ENCODE measurements at regions not wholly inside any gene's neighbourhood (a gene's known extent, or its start where the extent isn't known, plus 50 kb on each side); places are given as distances from the start of the nearest gene placed in this dataset.

DNA sequence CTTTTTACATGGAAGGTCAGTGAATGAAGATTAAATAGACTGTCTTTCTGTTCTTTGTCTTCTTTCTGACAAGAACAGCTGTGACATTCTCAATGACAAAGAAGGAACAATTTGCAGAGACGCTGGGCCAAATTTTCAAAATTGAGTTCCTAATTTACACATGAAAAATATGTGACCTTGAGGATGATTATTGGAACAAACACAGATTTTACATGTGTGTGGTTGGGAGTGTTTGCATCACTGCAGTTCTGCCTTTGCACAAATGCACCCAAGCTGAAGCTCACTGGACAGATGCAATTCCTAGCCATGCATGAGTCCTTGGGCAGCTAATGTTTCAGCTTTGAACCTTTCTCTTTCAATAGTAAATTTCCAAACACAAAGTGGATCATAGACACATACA, 350.8 kb downstream of the QKI start:
- Histone ChIP-seq H3K9me3 (replicated peaks; ENCODE audit: insufficient read depth, low read length) (no peaks in the 10 kb centered on the region), H3K36me3 (replicated peaks; ENCODE audit: insufficient read depth, low read length) (no peaks in the 10 kb centered on the region), H2AFZ (ENCODE audit: low read length) (no peak overlapping the region)

GRCh38 chr6:163764565-163764964, 350.0 kb downstream of the QKI start:
- Histone ChIP-seq H3K9ac (ENCODE audit: low read length) (no peak overlapping the region), H2AFZ (ENCODE audit: low read length) (no peak overlapping the region), H3K9me3 (replicated peaks; ENCODE audit: insufficient read depth, low read length) (no peaks in the 10 kb centered on the region), H3K79me2 (ENCODE audit: low read length) (no peaks in the 10 kb centered on the region), H3K27ac (ENCODE audit: low read length) (no peak overlapping the region), H3K4me3 (ENCODE audit: low read length) (no peak overlapping the region), H3F3A (ENCODE audit: insufficient read depth, low read length) (no peaks in the 10 kb centered on the region), H3K36me3 (replicated peaks; ENCODE audit: insufficient read depth, low read length) (no peaks in the 10 kb centered on the region), H3K27me3 (replicated peaks; ENCODE audit: insufficient read depth, low read length) (no peaks in the 10 kb centered on the region), H3K4me2 (ENCODE audit: low read depth, low read length) (no peak overlapping the region), H4K20me1 (ENCODE audit: insufficient read depth, low read length) (no peaks in the 10 kb centered on the region), H3K4me1 (ENCODE audit: low read length) (no peaks in the 10 kb centered on the region), H3K9me2 (replicated peaks; ENCODE audit: insufficient read depth, low read length) (no peaks in the 10 kb centered on the region)
- no peak for DNase-seq
- no peak for TF ChIP-seq EZH2phosphoT487 (IDR thresholded peaks at IDR 0.05; ENCODE audit: low read length)
- TF ChIP-seq, protein P1, sequence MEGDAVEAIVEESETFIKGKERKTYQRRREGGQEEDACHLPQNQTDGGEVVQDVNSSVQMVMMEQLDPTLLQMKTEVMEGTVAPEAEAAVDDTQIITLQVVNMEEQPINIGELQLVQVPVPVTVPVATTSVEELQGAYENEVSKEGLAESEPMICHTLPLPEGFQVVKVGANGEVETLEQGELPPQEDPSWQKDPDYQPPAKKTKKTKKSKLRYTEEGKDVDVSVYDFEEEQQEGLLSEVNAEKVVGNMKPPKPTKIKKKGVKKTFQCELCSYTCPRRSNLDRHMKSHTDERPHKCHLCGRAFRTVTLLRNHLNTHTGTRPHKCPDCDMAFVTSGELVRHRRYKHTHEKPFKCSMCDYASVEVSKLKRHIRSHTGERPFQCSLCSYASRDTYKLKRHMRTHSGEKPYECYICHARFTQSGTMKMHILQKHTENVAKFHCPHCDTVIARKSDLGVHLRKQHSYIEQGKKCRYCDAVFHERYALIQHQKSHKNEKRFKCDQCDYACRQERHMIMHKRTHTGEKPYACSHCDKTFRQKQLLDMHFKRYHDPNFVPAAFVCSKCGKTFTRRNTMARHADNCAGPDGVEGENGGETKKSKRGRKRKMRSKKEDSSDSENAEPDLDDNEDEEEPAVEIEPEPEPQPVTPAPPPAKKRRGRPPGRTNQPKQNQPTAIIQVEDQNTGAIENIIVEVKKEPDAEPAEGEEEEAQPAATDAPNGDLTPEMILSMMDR (IDR thresholded peaks at IDR 0.05; ENCODE audit: low read length), result no peak
- no peak for TF ChIP-seq EZH2 (optimal IDR thresholded peaks at IDR 0.05; ENCODE audit: low read depth, low read length)

More for the DNA sequence above, 350.8 kb downstream of the QKI start:
- no peaks in the 10 kb centered on the region for H3K4me1 ChIP-seq (ENCODE audit: low read length)
- no peaks in the 10 kb centered on the region for H3F3A ChIP-seq (ENCODE audit: insufficient read depth, low read length)
- TF ChIP-seq EZH2phosphoT487 (IDR thresholded peaks at IDR 0.05; ENCODE audit: low read length), result no peak
- no peak for TF ChIP-seq EZH2 (optimal IDR thresholded peaks at IDR 0.05; ENCODE audit: low read depth, low read length)
- TF ChIP-seq, protein P1 (IDR thresholded peaks at IDR 0.05; ENCODE audit: low read length), result no peak
- no peaks in the 10 kb centered on the region for H4K20me1 ChIP-seq (ENCODE audit: insufficient read depth, low read length)
- no peaks in the 10 kb centered on the region for H3K9me2 ChIP-seq (replicated peaks; ENCODE audit: insufficient read depth, low read length)
- H3K4me2 ChIP-seq (ENCODE audit: low read depth, low read length), result no peak overlapping the region
- no peak overlapping the region for H3K27ac ChIP-seq (ENCODE audit: low read length)
- no peak overlapping the region for H3K4me3 ChIP-seq (ENCODE audit: low read length)
- no peak for DNase-seq
- H3K9ac ChIP-seq (ENCODE audit: low read length), result no peak overlapping the region
- H3K79me2 ChIP-seq (ENCODE audit: low read length), result no peaks in the 10 kb centered on the region
- no peaks in the 10 kb centered on the region for H3K27me3 ChIP-seq (replicated peaks; ENCODE audit: insufficient read depth, low read length)

GRCh38 chr6:163761481-163761880, 347.0 kb downstream of the QKI start:
- no peaks in the 10 kb centered on the region for H3K9me2 ChIP-seq (replicated peaks; ENCODE audit: insufficient read depth, low read length)

More at GRCh38 chr6:163761481-163761880, 347.0 kb downstream of the QKI start:
- H3K4me1 ChIP-seq (ENCODE audit: low read length), result no peaks in the 10 kb centered on the region
- TF ChIP-seq EZH2phosphoT487 (IDR thresholded peaks at IDR 0.05; ENCODE audit: low read length) (no peak), EZH2 (optimal IDR thresholded peaks at IDR 0.05; ENCODE audit: low read depth, low read length) (no peak)
- TF ChIP-seq, protein P1 (IDR thresholded peaks at IDR 0.05; ENCODE audit: low read length), result no peak
- H3K27me3 ChIP-seq (replicated peaks; ENCODE audit: insufficient read depth, low read length), result no peaks in the 10 kb centered on the region
- no peak overlapping the region for H2AFZ ChIP-seq (ENCODE audit: low read length)
- no peaks in the 10 kb centered on the region for H3K36me3 ChIP-seq (replicated peaks; ENCODE audit: insufficient read depth, low read length)
- no peak for DNase-seq
- H3K9ac ChIP-seq (ENCODE audit: low read length), result no peak overlapping the region
- H3K79me2 ChIP-seq (ENCODE audit: low read length), result no peaks in the 10 kb centered on the region
- no peaks in the 10 kb centered on the region for H3F3A ChIP-seq (ENCODE audit: insufficient read depth, low read length)
- H4K20me1 ChIP-seq (ENCODE audit: insufficient read depth, low read length), result no peaks in the 10 kb centered on the region
- no peaks in the 10 kb centered on the region for H3K9me3 ChIP-seq (replicated peaks; ENCODE audit: insufficient read depth, low read length)
- no peak overlapping the region for H3K4me2 ChIP-seq (ENCODE audit: low read depth, low read length)
- H3K27ac ChIP-seq (ENCODE audit: low read length), result no peak overlapping the region
- no peak overlapping the region for H3K4me3 ChIP-seq (ENCODE audit: low read length)

All from MM.1S (cell line).